ENCODE measurements at regions not wholly inside any gene's neighbourhood (a gene's known extent, or its start where the extent isn't known, plus 50 kb on each side); places are given as distances from the start of the nearest gene placed in this dataset.
"Not testable (repeated sequence)": the region's sequence is repeated elsewhere in the genome, so short reads cannot be mapped to it uniquely, and the experiment has no call there.

- Mint-ChIP-seq H3K36me3 (ENCODE audit: low read depth) (no peaks in the 10 kb centered on the region), H3K4me3 (no peak overlapping the region), H3K27ac (no peak overlapping the region), H3K9me3 (peaks cover 2% of the 10 kb centered on the region), H3K27me3 (ENCODE audit: low read depth) (no peaks in the 10 kb centered on the region), H3K4me1 (ENCODE audit: low read depth) (no peaks in the 10 kb centered on the region)
- no peak for DNase-seq
- CTCF ChIA-PET: no interaction called here
- intact Hi-C loops (cut with micrococcal nuclease): no loop called here
Observed at GRCh38 chr2:6164986-6165747, 473.0 kb downstream of the SOX11 start.

- Mint-ChIP-seq H3K4me3 (no peak overlapping the region), H3K4me1 (ENCODE audit: low read depth) (no peaks in the 10 kb centered on the region), H3K9me3 (peaks cover 2% of the 10 kb centered on the region), H3K27me3 (ENCODE audit: low read depth) (no peaks in the 10 kb centered on the region), H3K36me3 (ENCODE audit: low read depth) (no peaks in the 10 kb centered on the region), H3K27ac (no peak overlapping the region)
- intact Hi-C loops (cut with micrococcal nuclease): no loop called here
- CTCF ChIA-PET: no interaction called here
- DNase-seq: no peak
Observed at GRCh38 chr2:6167592-6168138, 475.5 kb downstream of the SOX11 start.

- H3K36me3 Mint-ChIP-seq (ENCODE audit: low read depth): no peaks in the 10 kb centered on the region
- H3K4me1 Mint-ChIP-seq (ENCODE audit: low read depth): no peaks in the 10 kb centered on the region
- CTCF ChIA-PET: no interaction called here
- no peak overlapping the region for H3K27ac Mint-ChIP-seq
- no peaks in the 10 kb centered on the region for H3K27me3 Mint-ChIP-seq (ENCODE audit: low read depth)
- H3K9me3 Mint-ChIP-seq: peaks cover 2% of the 10 kb centered on the region
- no peak for DNase-seq
- no peak overlapping the region for H3K4me3 Mint-ChIP-seq
- intact Hi-C loops (cut with micrococcal nuclease): no loop called here
Observed at GRCh38 chr2:6168485-6168884, 476.3 kb downstream of the SOX11 start.

GRCh38 chr2:6171294-6171693 lies 479.1 kb downstream of the SOX11 start:
- no peak overlapping the region for H3K4me3 Mint-ChIP-seq
- intact Hi-C loops (cut with micrococcal nuclease): no loop called here
- no peaks in the 10 kb centered on the region for H3K36me3 Mint-ChIP-seq (ENCODE audit: low read depth)
- no peak for DNase-seq
- H3K27ac Mint-ChIP-seq: no peak overlapping the region
- H3K9me3 Mint-ChIP-seq: peaks cover 2% of the 10 kb centered on the region
- no peaks in the 10 kb centered on the region for H3K4me1 Mint-ChIP-seq (ENCODE audit: low read depth)
- CTCF ChIA-PET: no interaction called here
- H3K27me3 Mint-ChIP-seq (ENCODE audit: low read depth): no peaks in the 10 kb centered on the region

- no peak overlapping the region for H3K4me3 Mint-ChIP-seq
- intact Hi-C loops (cut with micrococcal nuclease): no loop called here
- no peak for DNase-seq
- peaks cover 2% of the 10 kb centered on the region for H3K9me3 Mint-ChIP-seq
- no peaks in the 10 kb centered on the region for H3K36me3 Mint-ChIP-seq (ENCODE audit: low read depth)
- H3K4me1 Mint-ChIP-seq (ENCODE audit: low read depth): no peaks in the 10 kb centered on the region
- CTCF ChIA-PET: no interaction called here
- H3K27ac Mint-ChIP-seq: no peak overlapping the region
- H3K27me3 Mint-ChIP-seq (ENCODE audit: low read depth): peaks cover 3% of the 10 kb centered on the region
Observed at GRCh38 chr2:6177811-6178210, 485.6 kb downstream of the SOX11 start.

GRCh38 chr2:6181525-6181924 lies 489.3 kb downstream of the SOX11 start:
- no peak overlapping the region for H3K4me3 Mint-ChIP-seq
- H3K4me1 Mint-ChIP-seq (ENCODE audit: low read depth): no peaks in the 10 kb centered on the region
- H3K27ac Mint-ChIP-seq: no peak overlapping the region
- H3K9me3 Mint-ChIP-seq: no peaks in the 10 kb centered on the region
- CTCF ChIA-PET: no interaction called here
- no peaks in the 10 kb centered on the region for H3K36me3 Mint-ChIP-seq (ENCODE audit: low read depth)
- no peak for DNase-seq
- intact Hi-C loops (cut with micrococcal nuclease): no loop called here
- peaks cover 3% of the 10 kb centered on the region for H3K27me3 Mint-ChIP-seq (ENCODE audit: low read depth)

GRCh38 chr2:6181926-6182325 lies 489.7 kb downstream of the SOX11 start:
- CTCF ChIA-PET: no interaction called here
- H3K4me1 Mint-ChIP-seq (ENCODE audit: low read depth): no peaks in the 10 kb centered on the region
- no peak overlapping the region for H3K4me3 Mint-ChIP-seq
- no peak for DNase-seq
- peaks cover 3% of the 10 kb centered on the region for H3K27me3 Mint-ChIP-seq (ENCODE audit: low read depth)
- H3K27ac Mint-ChIP-seq: no peak overlapping the region
- no peaks in the 10 kb centered on the region for H3K9me3 Mint-ChIP-seq
- H3K36me3 Mint-ChIP-seq (ENCODE audit: low read depth): no peaks in the 10 kb centered on the region
- intact Hi-C loops (cut with micrococcal nuclease): no loop called here

- Mint-ChIP-seq H3K36me3 (ENCODE audit: low read depth) (no peaks in the 10 kb centered on the region), H3K4me1 (ENCODE audit: low read depth) (no peaks in the 10 kb centered on the region), H3K9me3 (no peaks in the 10 kb centered on the region), H3K27ac (no peak overlapping the region), H3K4me3 (no peak overlapping the region), H3K27me3 (ENCODE audit: low read depth) (peaks cover 3% of the 10 kb centered on the region)
- CTCF ChIA-PET: no interaction called here
- intact Hi-C loops (cut with micrococcal nuclease): no loop called here
- no peak for DNase-seq
Observed at GRCh38 chr2:6183226-6183625, 491.0 kb downstream of the SOX11 start.

GRCh38 chr2:6184532-6185292 lies 492.5 kb downstream of the SOX11 start:
- peaks cover 3% of the 10 kb centered on the region for H3K27me3 Mint-ChIP-seq (ENCODE audit: low read depth)
- DNase-seq: no peak
- H3K4me1 Mint-ChIP-seq (ENCODE audit: low read depth): no peaks in the 10 kb centered on the region
- H3K36me3 Mint-ChIP-seq (ENCODE audit: low read depth): no peaks in the 10 kb centered on the region
- CTCF ChIA-PET: no interaction called here
- H3K9me3 Mint-ChIP-seq: no peaks in the 10 kb centered on the region
- intact Hi-C loops (cut with micrococcal nuclease): no loop called here
- H3K4me3 Mint-ChIP-seq: no peak overlapping the region
- H3K27ac Mint-ChIP-seq: no peak overlapping the region

GRCh38 chr2:6186332-6187151 lies 494.4 kb downstream of the SOX11 start:
- H3K27me3 Mint-ChIP-seq (ENCODE audit: low read depth): no peaks in the 10 kb centered on the region
- H3K36me3 Mint-ChIP-seq (ENCODE audit: low read depth): no peaks in the 10 kb centered on the region
- no peak overlapping the region for H3K4me3 Mint-ChIP-seq
- CTCF ChIA-PET: no interaction called here
- peaks cover 5% of the 10 kb centered on the region for H3K9me3 Mint-ChIP-seq
- no peak for DNase-seq
- H3K27ac Mint-ChIP-seq: no peak overlapping the region
- intact Hi-C loops (cut with micrococcal nuclease): no loop called here
- H3K4me1 Mint-ChIP-seq (ENCODE audit: low read depth): no peaks in the 10 kb centered on the region

- Mint-ChIP-seq H3K27ac (no peak overlapping the region), H3K4me3 (no peak overlapping the region), H3K9me3 (peaks cover 7% of the 10 kb centered on the region), H3K4me1 (ENCODE audit: low read depth) (no peaks in the 10 kb centered on the region), H3K36me3 (ENCODE audit: low read depth) (no peaks in the 10 kb centered on the region), H3K27me3 (ENCODE audit: low read depth) (no peaks in the 10 kb centered on the region)
- intact Hi-C loops (cut with micrococcal nuclease): no loop called here
- CTCF ChIA-PET: no interaction called here
- DNase-seq: no peak
Observed at GRCh38 chr2:6196449-6196848, 504.3 kb downstream of the SOX11 start.

GRCh38 chr2:6198370-6198919 lies 506.3 kb downstream of the SOX11 start:
- H3K27ac Mint-ChIP-seq; H3K4me3 Mint-ChIP-seq; CTCF ChIA-PET; H3K36me3 Mint-ChIP-seq (ENCODE audit: low read depth); intact Hi-C loops (cut with micrococcal nuclease); DNase-seq; H3K4me1 Mint-ChIP-seq (ENCODE audit: low read depth); H3K27me3 Mint-ChIP-seq (ENCODE audit: low read depth); H3K9me3 Mint-ChIP-seq: not testable (repeated sequence)

All from activated naive CD4-positive, alpha-beta T cell treated with anti-CD3 and anti-CD28 coated beads for 36 hours (primary cell).